C4-2B (cell line): ENCODE measurements at regions not wholly inside any gene's neighbourhood (a gene's known extent, or its start where the extent isn't known, plus 50 kb on each side); places are given as distances from the start of the nearest gene placed in this dataset.

Source experiments
- ZFX ChIP-seq: fragments of 450-650 bp; IDR thresholded peaks from 2 replicates; pipeline ENCODE4 v1.6.1; 2017
- TF ChIP-seq, protein P1 (sequence below): fragments of 450-650 bp; conservative IDR thresholded peaks from 2 replicates; pipeline ENCODE4 v1.5.1; 2017; ENCODE audit warnings: mild to moderate bottlenecking

DNA sequence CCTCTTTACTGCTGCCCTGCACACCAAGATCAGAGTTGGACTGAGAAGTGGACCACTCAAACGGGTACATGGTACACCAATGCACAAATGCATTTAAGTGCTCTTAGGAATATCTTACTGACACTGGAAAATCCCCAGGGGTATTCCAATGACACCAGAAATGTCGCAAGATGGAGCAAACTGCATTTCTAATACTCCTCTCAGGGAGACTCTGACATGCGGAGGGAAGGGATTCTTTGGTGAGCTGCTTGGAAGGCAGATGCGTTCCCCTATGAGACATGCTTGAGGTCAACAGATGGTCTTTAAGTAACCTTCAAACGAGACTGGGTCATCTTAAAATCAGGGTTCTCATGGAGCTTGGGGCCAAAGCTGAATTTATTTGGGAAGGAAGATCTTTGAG is 521.8 kb upstream of the TCF4 start:
- TF ChIP-seq, protein P1, sequence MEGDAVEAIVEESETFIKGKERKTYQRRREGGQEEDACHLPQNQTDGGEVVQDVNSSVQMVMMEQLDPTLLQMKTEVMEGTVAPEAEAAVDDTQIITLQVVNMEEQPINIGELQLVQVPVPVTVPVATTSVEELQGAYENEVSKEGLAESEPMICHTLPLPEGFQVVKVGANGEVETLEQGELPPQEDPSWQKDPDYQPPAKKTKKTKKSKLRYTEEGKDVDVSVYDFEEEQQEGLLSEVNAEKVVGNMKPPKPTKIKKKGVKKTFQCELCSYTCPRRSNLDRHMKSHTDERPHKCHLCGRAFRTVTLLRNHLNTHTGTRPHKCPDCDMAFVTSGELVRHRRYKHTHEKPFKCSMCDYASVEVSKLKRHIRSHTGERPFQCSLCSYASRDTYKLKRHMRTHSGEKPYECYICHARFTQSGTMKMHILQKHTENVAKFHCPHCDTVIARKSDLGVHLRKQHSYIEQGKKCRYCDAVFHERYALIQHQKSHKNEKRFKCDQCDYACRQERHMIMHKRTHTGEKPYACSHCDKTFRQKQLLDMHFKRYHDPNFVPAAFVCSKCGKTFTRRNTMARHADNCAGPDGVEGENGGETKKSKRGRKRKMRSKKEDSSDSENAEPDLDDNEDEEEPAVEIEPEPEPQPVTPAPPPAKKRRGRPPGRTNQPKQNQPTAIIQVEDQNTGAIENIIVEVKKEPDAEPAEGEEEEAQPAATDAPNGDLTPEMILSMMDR, result no peak
- no peak for TF ChIP-seq ZFX
